IMR-90 (cell line): ENCODE measurements at regions not wholly inside any gene's neighbourhood (a gene's known extent, or its start where the extent isn't known, plus 50 kb on each side); places are given as distances from the start of the nearest gene placed in this dataset.

Experiments
- ATAC-seq: fragments of 200-7000 bp; cut with Tn5 transposase; 2 replicates; pipeline ENCODE4 v1.9.1; 2020; ENCODE audit warnings: low read depth, mild to moderate bottlenecking, moderate library complexity
- BruUV-seq: library from RNA; stranded (reverse); fragments of 400-500 nt; replicated peaks from 2 replicates; lab custom pipeline; 2021; lab: Mats Ljungman, UMichigan
- CTCF ChIA-PET: fragments of 300-600 bp; formaldehyde crosslinking; extraction: SDS; loops from one replicate; lab custom pipeline; 2021; ENCODE audit warnings: antibody characterized with exemption; lab: Yijun Ruan, JAX
- POLR2A ChIA-PET: fragments of 300-600 bp; sonication (Branson Sonifier 250); formaldehyde crosslinking; loops from one replicate; lab custom pipeline; 2022; ENCODE audit warnings: antibody characterized with exemption; ENCODE audit not compliant: unreplicated experiment; lab: Charles Lee
- DNase-seq: peaks from one replicate; pipeline ENCODE4 v3.0.0; 2013
- H2AFZ ChIP-seq: replicated peaks from 2 replicates; pipeline ENCODE3; 2013; ENCODE audit warnings: low read length, mild to moderate bottlenecking; ENCODE audit not compliant: poor library complexity
- H2AK5ac ChIP-seq: 2 replicates; pipeline ENCODE4 v1.6.1; 2013; ENCODE audit warnings: low read depth, low read length, inconsistent platforms
- H2AK9ac ChIP-seq: replicated peaks from 2 replicates; pipeline ENCODE3; 2013; ENCODE audit warnings: mild to moderate bottlenecking, low read depth, low read length, moderate library complexity; ENCODE audit not compliant: poor library complexity
- H2BK120ac ChIP-seq: 2 replicates; pipeline ENCODE4 v1.6.1; 2013; ENCODE audit warnings: low read depth, low read length, inconsistent platforms
- H2BK15ac ChIP-seq: 3 replicates; pipeline ENCODE4 v1.6.1; 2013; ENCODE audit warnings: low read depth, low read length, inconsistent platforms
- H2BK20ac ChIP-seq: 2 replicates; pipeline ENCODE4 v1.6.1; 2013; ENCODE audit warnings: low read depth, mild to moderate bottlenecking, inconsistent platforms, low read length, moderate library complexity
- H2BK5ac ChIP-seq: 2 replicates; pipeline ENCODE4 v1.6.1; 2013; ENCODE audit warnings: mild to moderate bottlenecking, low read depth, low read length, inconsistent platforms; ENCODE audit not compliant: poor library complexity, severe bottlenecking
- H3K14ac ChIP-seq: replicated peaks from 2 replicates; pipeline ENCODE4 v1.6.1; 2013; ENCODE audit warnings: low read depth, low read length, inconsistent platforms
- H3K18ac ChIP-seq: 2 replicates; pipeline ENCODE4 v1.6.1; 2013; ENCODE audit warnings: low read depth, low read length, control low read depth
- H3K23ac ChIP-seq: 2 replicates; pipeline ENCODE4 v1.6.1; 2013; ENCODE audit warnings: low read depth, low read length, inconsistent platforms
- H3K27ac ChIP-seq: 2 replicates; pipeline ENCODE4 v1.5.1; 2013; ENCODE audit warnings: mild to moderate bottlenecking, control low read depth, low read length; ENCODE audit not compliant: insufficient read depth
- H3K27me3 ChIP-seq: 2 replicates; pipeline ENCODE4 v1.6.1; 2013; ENCODE audit warnings: low read length; ENCODE audit not compliant: control insufficient read depth, insufficient read depth
- H3K36me3 ChIP-seq: 2 replicates; pipeline ENCODE4 v1.6.1; 2013; ENCODE audit warnings: low read length, mixed read lengths; ENCODE audit not compliant: control insufficient read depth, insufficient read depth
- H3K4ac ChIP-seq: 2 replicates; pipeline ENCODE4 v1.6.1; 2013; ENCODE audit warnings: low read depth, low read length, inconsistent platforms
- H3K4me1 ChIP-seq: 2 replicates; pipeline ENCODE4 v1.6.1; 2013; ENCODE audit warnings: low read length, mixed read lengths; ENCODE audit not compliant: control insufficient read depth, insufficient read depth
- H3K4me2 ChIP-seq: 2 replicates; pipeline ENCODE4 v1.6.1; 2013; ENCODE audit warnings: low read depth, mild to moderate bottlenecking, control low read depth, low read length, moderate library complexity
- H3K4me3 ChIP-seq: 2 replicates; pipeline ENCODE4 v1.5.1; 2013; ENCODE audit warnings: low read depth, mild to moderate bottlenecking, control low read depth, low read length, moderate library complexity; ENCODE audit not compliant: insufficient read depth
- H3K56ac ChIP-seq: 2 replicates; pipeline ENCODE4 v1.6.1; 2013; ENCODE audit warnings: low read length, inconsistent platforms; ENCODE audit not compliant: insufficient read depth; ENCODE audit errors: extremely low read depth
- H3K79me1 ChIP-seq, 2 experiments: 2 replicates each; pipeline ENCODE4 v1.6.1; 2013; ENCODE audit warnings: low read length in 2 of 2, inconsistent platforms in 1 of 2, low read depth in 1 of 2
- H3K9ac ChIP-seq: 2 replicates; pipeline ENCODE4 v1.6.1; 2013; ENCODE audit warnings: low read depth, low read length, control low read depth
- H3K9me1 ChIP-seq: 2 replicates; pipeline ENCODE4 v1.6.1; 2013; ENCODE audit warnings: low read length, inconsistent platforms; ENCODE audit not compliant: insufficient read depth
- H3K9me3 ChIP-seq: 2 replicates; pipeline ENCODE4 v1.6.1; 2013; ENCODE audit warnings: low read length; ENCODE audit not compliant: control insufficient read depth, insufficient read depth
- H4K20me1 ChIP-seq: 2 replicates; pipeline ENCODE4 v1.6.1; 2013; ENCODE audit warnings: low read length, inconsistent platforms; ENCODE audit not compliant: insufficient read depth
- H4K5ac ChIP-seq: 2 replicates; pipeline ENCODE4 v1.6.1; 2013; ENCODE audit warnings: mild to moderate bottlenecking, low read depth, low read length, control low read depth
- H4K8ac ChIP-seq, 2 experiments: 2 replicates each; pipeline ENCODE4 v1.6.1; 2013; ENCODE audit warnings: low read depth in 2 of 2, low read length in 2 of 2, control low read depth in 1 of 2, inconsistent platforms in 1 of 2
- H4K91ac ChIP-seq: 2 replicates; pipeline ENCODE4 v1.6.1; 2013; ENCODE audit warnings: low read depth, low read length, inconsistent platforms; ENCODE audit not compliant: insufficient read depth
- BHLHE40 ChIP-seq: fragments of 150-350 bp; IDR thresholded peaks from 2 replicates; pipeline ENCODE4 v1.6.1; 2016; ENCODE audit warnings: mild to moderate bottlenecking, low read depth, low read length
- CEBPB ChIP-seq: IDR thresholded peaks from 2 replicates; pipeline ENCODE4 v1.6.1; 2012; ENCODE audit warnings: low read depth, low read length, improper control_type of control experiment
- FOS ChIP-seq: fragments of 150-350 bp; IDR thresholded peaks from 2 replicates; pipeline ENCODE4 v1.6.1; 2016; ENCODE audit warnings: low read depth, low read length
- MAFK ChIP-seq: IDR thresholded peaks from 2 replicates; pipeline ENCODE4 v1.6.1; 2012; ENCODE audit warnings: low read depth, low read length, improper control_type of control experiment
- MXI1 ChIP-seq: IDR thresholded peaks from 2 replicates; pipeline ENCODE4 v1.6.1; 2012; ENCODE audit warnings: low read depth, mild to moderate bottlenecking, low read length, moderate library complexity, borderline replicate concordance
- NFE2L2 ChIP-seq: fragments of 150-350 bp; IDR thresholded peaks from 2 replicates; pipeline ENCODE4 v1.6.1; 2016; ENCODE audit warnings: low read depth, mild to moderate bottlenecking, low read length
- POLR2A ChIP-seq: IDR thresholded peaks from 2 replicates; pipeline ENCODE4 v1.6.1; 2012; ENCODE audit warnings: mild to moderate bottlenecking, low read depth, low read length
- RCOR1 ChIP-seq: IDR thresholded peaks from 2 replicates; pipeline ENCODE4 v1.6.1; 2012; ENCODE audit warnings: mild to moderate bottlenecking, low read length, improper control_type of control experiment; ENCODE audit not compliant: insufficient replicate concordance
- RFX5 ChIP-seq: IDR thresholded peaks from 2 replicates; pipeline ENCODE4 v1.8.0; 2012; ENCODE audit warnings: low read depth, mild to moderate bottlenecking, low read length, moderate library complexity
- SMC3 ChIP-seq: fragments of 150-350 bp; IDR thresholded peaks from 2 replicates; pipeline ENCODE4 v1.6.1; 2016; ENCODE audit warnings: low read depth, mild to moderate bottlenecking, antibody characterized with exemption, low read length, moderate library complexity
- WGBS, 2 experiments: methylation state at CpG; one replicate each; pipeline versions ENCODE4 v1.1.5 to v1.1.7; 2013; ENCODE audit warnings: missing lambda C conversion rate in 2 of 2; ENCODE audit not compliant: insufficient read length in 1 of 2; ENCODE audit errors: extremely low coverage in 2 of 2; 5-methylcytosine and 5-hydroxymethylcytosine counted together
- dilution Hi-C: fragments of 300-500 bp; cut with HindIII; formaldehyde crosslinking; loops from one replicate; pipeline ENCODE4 v1.14.3; 2018; ENCODE audit warnings: low sequenced_read_pairs; ENCODE audit not compliant: unreplicated experiment
- in situ Hi-C: fragments of 300-500 bp; cut with MboI; formaldehyde crosslinking; loops from 3 replicates; pipeline ENCODE4 v1.14.3; 2019; ENCODE audit warnings: low sequenced_read_pairs, inconsistent platforms, mixed read lengths
- intact Hi-C: fragments of 100-400 bp; cut with micrococcal nuclease; formaldehyde crosslinking; loops from 2 replicates; pipeline ENCODE4 v1.10.0; 2022
- TF ChIP-seq, protein P1 (sequence below): fragments of 150-350 bp; IDR thresholded peaks from 2 replicates; pipeline ENCODE4 v1.6.1; 2017; ENCODE audit warnings: mild to moderate bottlenecking, antibody characterized with exemption, low read length, low read depth
- TF ChIP-seq, protein P2 (sequence below): conservative IDR thresholded peaks from 2 replicates; pipeline ENCODE4 v1.5.1; 2012; ENCODE audit warnings: mild to moderate bottlenecking, low read depth, low read length, improper control_type of control experiment

DNA sequence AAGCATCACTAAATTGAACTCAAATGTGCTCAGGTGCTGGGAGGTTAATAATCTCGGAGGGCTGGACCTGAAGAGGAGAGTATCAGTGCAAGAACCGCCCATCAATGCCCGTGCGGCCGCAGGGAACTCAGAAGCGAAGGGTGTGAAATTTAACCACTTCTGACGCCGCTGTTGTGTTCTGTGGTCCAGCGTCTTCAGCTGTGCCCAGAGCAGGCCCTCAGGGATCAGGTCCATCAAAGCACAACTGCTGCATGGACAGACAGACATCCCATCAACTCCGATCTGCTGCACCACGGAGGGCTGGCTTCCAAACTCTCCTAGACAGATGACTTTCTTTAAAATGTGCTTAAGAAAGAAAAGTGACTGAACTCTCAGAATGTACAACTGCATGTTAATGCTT, 144.9 kb upstream of the TCERG1L start:
- H3K14ac ChIP-seq, result no peak overlapping the region
- WGBS, 2 experiments, result no CpG with 5 or more reads among the region's 11 CpGs
- in situ Hi-C loops, result no loop called here
- H3K18ac ChIP-seq, result no peak overlapping the region
- peaks cover 40% of the 10 kb centered on the region for H3K9me3 ChIP-seq
- H4K5ac ChIP-seq, result no peak overlapping the region
- DNase-seq, result no peak
- H2BK120ac ChIP-seq, result no peak overlapping the region
- no peaks in the 10 kb centered on the region for H3K9me1 ChIP-seq
- H3K4me3 ChIP-seq, result no peak overlapping the region
- POLR2A ChIA-PET, result no interaction called here
- H3K27ac ChIP-seq, result no peak overlapping the region
- dilution Hi-C loops, result no loop called here
- no peak overlapping the region for H2AK9ac ChIP-seq
- H3K4ac ChIP-seq, result no peak overlapping the region
- no TSS peak for BruUV-seq
- no peaks in the 10 kb centered on the region for H3K79me1 ChIP-seq
- ATAC-seq, result no peak
- no peak overlapping the region for H3K56ac ChIP-seq
- intact Hi-C loops, result no loop called here
- no peak overlapping the region for H2AFZ ChIP-seq
- CTCF ChIA-PET, result no interaction called here
- no peak overlapping the region for H2BK20ac ChIP-seq
- H3K36me3 ChIP-seq, result no peaks in the 10 kb centered on the region
- no peak overlapping the region for H3K23ac ChIP-seq
- H4K8ac ChIP-seq, result no peak overlapping the region
- H2BK15ac ChIP-seq, result no peak overlapping the region
- H2BK5ac ChIP-seq, result no peak overlapping the region
- TF ChIP-seq MAFK (no peak), RCOR1 (no peak), POLR2A (no peak), FOS (no peak), NFE2L2 (no peak), BHLHE40 (no peak), MXI1 (no peak), RFX5 (no peak), SMC3 (no peak), CEBPB (no peak)
- TF ChIP-seq, protein P1, sequence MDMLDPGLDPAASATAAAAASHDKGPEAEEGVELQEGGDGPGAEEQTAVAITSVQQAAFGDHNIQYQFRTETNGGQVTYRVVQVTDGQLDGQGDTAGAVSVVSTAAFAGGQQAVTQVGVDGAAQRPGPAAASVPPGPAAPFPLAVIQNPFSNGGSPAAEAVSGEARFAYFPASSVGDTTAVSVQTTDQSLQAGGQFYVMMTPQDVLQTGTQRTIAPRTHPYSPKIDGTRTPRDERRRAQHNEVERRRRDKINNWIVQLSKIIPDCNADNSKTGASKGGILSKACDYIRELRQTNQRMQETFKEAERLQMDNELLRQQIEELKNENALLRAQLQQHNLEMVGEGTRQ, result no peak
- TF ChIP-seq, protein P2, sequence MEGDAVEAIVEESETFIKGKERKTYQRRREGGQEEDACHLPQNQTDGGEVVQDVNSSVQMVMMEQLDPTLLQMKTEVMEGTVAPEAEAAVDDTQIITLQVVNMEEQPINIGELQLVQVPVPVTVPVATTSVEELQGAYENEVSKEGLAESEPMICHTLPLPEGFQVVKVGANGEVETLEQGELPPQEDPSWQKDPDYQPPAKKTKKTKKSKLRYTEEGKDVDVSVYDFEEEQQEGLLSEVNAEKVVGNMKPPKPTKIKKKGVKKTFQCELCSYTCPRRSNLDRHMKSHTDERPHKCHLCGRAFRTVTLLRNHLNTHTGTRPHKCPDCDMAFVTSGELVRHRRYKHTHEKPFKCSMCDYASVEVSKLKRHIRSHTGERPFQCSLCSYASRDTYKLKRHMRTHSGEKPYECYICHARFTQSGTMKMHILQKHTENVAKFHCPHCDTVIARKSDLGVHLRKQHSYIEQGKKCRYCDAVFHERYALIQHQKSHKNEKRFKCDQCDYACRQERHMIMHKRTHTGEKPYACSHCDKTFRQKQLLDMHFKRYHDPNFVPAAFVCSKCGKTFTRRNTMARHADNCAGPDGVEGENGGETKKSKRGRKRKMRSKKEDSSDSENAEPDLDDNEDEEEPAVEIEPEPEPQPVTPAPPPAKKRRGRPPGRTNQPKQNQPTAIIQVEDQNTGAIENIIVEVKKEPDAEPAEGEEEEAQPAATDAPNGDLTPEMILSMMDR, result no peak
- no peak overlapping the region for H3K4me2 ChIP-seq
- no peak overlapping the region for H4K91ac ChIP-seq
- H3K4me1 ChIP-seq, result no peaks in the 10 kb centered on the region
- no peaks in the 10 kb centered on the region for H4K20me1 ChIP-seq
- H2AK5ac ChIP-seq, result no peak overlapping the region
- H3K27me3 ChIP-seq, result no peaks in the 10 kb centered on the region
- no peak overlapping the region for H3K9ac ChIP-seq
